H9 (cell line): ENCODE measurements at regions not wholly inside any gene's neighbourhood (a gene's known extent, or its start where the extent isn't known, plus 50 kb on each side); places are given as distances from the start of the nearest gene placed in this dataset.

ENCODE experiments used
- DNase-seq: peaks from one replicate; pipeline ENCODE4 v3.0.0-alpha.2; 2017
- H2AFZ ChIP-seq: one replicate; pipeline ENCODE4 v1.6.1; 2013; ENCODE audit warnings: mild to moderate bottlenecking, low read length, control low read depth, moderate library complexity
- H2AK5ac ChIP-seq: 2 replicates; pipeline ENCODE4 v1.6.1; 2013; ENCODE audit warnings: low read length, control low read depth, mixed read lengths; ENCODE audit not compliant: insufficient read length
- H2BK120ac ChIP-seq: one replicate; pipeline ENCODE4 v1.6.1; 2013; ENCODE audit warnings: low read depth, mild to moderate bottlenecking, low read length, control low read depth, inconsistent platforms; ENCODE audit not compliant: poor library complexity, severe bottlenecking
- H2BK12ac ChIP-seq: 2 replicates; pipeline ENCODE4 v1.6.1; 2013; ENCODE audit warnings: low read length, control low read depth, mixed read lengths, low read depth; ENCODE audit not compliant: insufficient read length
- H2BK15ac ChIP-seq: 2 replicates; pipeline ENCODE4 v1.6.1; 2013; ENCODE audit warnings: low read depth, low read length, control low read depth
- H2BK20ac ChIP-seq: one replicate; pipeline ENCODE4 v1.6.1; 2013; ENCODE audit warnings: low read depth, mild to moderate bottlenecking, low read length, control low read depth, inconsistent platforms; ENCODE audit not compliant: poor library complexity, severe bottlenecking
- H2BK5ac ChIP-seq: 2 replicates; pipeline ENCODE4 v1.6.1; 2013; ENCODE audit warnings: low read length, control low read depth, mixed read lengths; ENCODE audit not compliant: insufficient read length
- H3K14ac ChIP-seq: 2 replicates; pipeline ENCODE4 v1.6.1; 2013; ENCODE audit warnings: low read length, control low read depth; ENCODE audit not compliant: insufficient read depth
- H3K18ac ChIP-seq: 2 replicates; pipeline ENCODE4 v1.6.1; 2013; ENCODE audit warnings: low read depth, mild to moderate bottlenecking, mixed read lengths, low read length, control low read depth; ENCODE audit not compliant: insufficient read length
- H3K23ac ChIP-seq: 2 replicates; pipeline ENCODE4 v1.6.1; 2013; ENCODE audit warnings: low read length, control low read depth, mixed read lengths, low read depth; ENCODE audit not compliant: insufficient read length
- H3K23me2 ChIP-seq: 2 replicates; pipeline ENCODE4 v1.6.1; 2013; ENCODE audit warnings: low read depth, mild to moderate bottlenecking, mixed read lengths, low read length, control low read depth; ENCODE audit not compliant: insufficient read length, poor library complexity, severe bottlenecking
- H3K27ac ChIP-seq: 2 replicates; pipeline ENCODE4 v1.5.1; 2013; ENCODE audit warnings: low read length, control low read depth, mixed read lengths, low read depth; ENCODE audit not compliant: insufficient read length
- H3K27me3 ChIP-seq: 2 replicates; pipeline ENCODE4 v1.6.1; 2013; ENCODE audit warnings: low read length, control low read depth, inconsistent platforms; ENCODE audit not compliant: insufficient read depth
- H3K4ac ChIP-seq: 2 replicates; pipeline ENCODE4 v1.6.1; 2013; ENCODE audit warnings: low read depth, mild to moderate bottlenecking, control low read depth, inconsistent platforms, low read length, moderate library complexity
- H3K4me1 ChIP-seq: 2 replicates; pipeline ENCODE4 v1.6.1; 2013; ENCODE audit warnings: low read length, control low read depth, inconsistent platforms; ENCODE audit not compliant: insufficient read depth
- H3K4me2 ChIP-seq: 2 replicates; pipeline ENCODE4 v1.6.1; 2013; ENCODE audit warnings: low read length, control low read depth, mixed read lengths; ENCODE audit not compliant: insufficient read length, insufficient read depth
- H3K56ac ChIP-seq: 2 replicates; pipeline ENCODE4 v1.6.1; 2013; ENCODE audit warnings: low read depth, mild to moderate bottlenecking, mixed read lengths, low read length, control low read depth; ENCODE audit not compliant: insufficient read length
- H3K79me1 ChIP-seq: 2 replicates; pipeline ENCODE4 v1.6.1; 2013; ENCODE audit warnings: low read depth, mild to moderate bottlenecking, moderate library complexity, low read length, control low read depth, inconsistent platforms; ENCODE audit not compliant: insufficient read depth, poor library complexity, severe bottlenecking
- H3K79me2 ChIP-seq: 2 replicates; pipeline ENCODE4 v1.6.1; 2013; ENCODE audit warnings: low read length, control low read depth, inconsistent platforms; ENCODE audit not compliant: insufficient read depth
- H3K9ac ChIP-seq: 2 replicates; pipeline ENCODE4 v1.6.1; 2013; ENCODE audit warnings: low read length, control low read depth, mixed read lengths; ENCODE audit not compliant: insufficient read length; ENCODE audit errors: extremely low read depth
- H3K9me3 ChIP-seq: one replicate; pipeline ENCODE4 v1.6.1; 2013; ENCODE audit warnings: low read depth, low read length, inconsistent platforms; ENCODE audit not compliant: control insufficient read depth
- H3T11ph ChIP-seq: one replicate; pipeline ENCODE4 v1.6.1; 2013; ENCODE audit warnings: mild to moderate bottlenecking, low read length, control low read depth, inconsistent platforms
- H4K20me1 ChIP-seq: one replicate; pipeline ENCODE4 v1.6.1; 2013; ENCODE audit not compliant: control insufficient read depth, insufficient read length, insufficient read depth
- H4K5ac ChIP-seq: 2 replicates; pipeline ENCODE4 v1.6.1; 2013; ENCODE audit warnings: low read depth, mild to moderate bottlenecking, mixed read lengths, low read length, control low read depth; ENCODE audit not compliant: insufficient read length
- H4K8ac ChIP-seq: replicated peaks from 2 replicates; pipeline ENCODE4 v1.6.1; 2013; ENCODE audit warnings: low read length, control low read depth, mixed read lengths, low read depth; ENCODE audit not compliant: insufficient read length
- H4K91ac ChIP-seq: 2 replicates; pipeline ENCODE4 v1.6.1; 2013; ENCODE audit warnings: low read depth, mild to moderate bottlenecking, moderate library complexity, mixed read lengths, low read length, control low read depth; ENCODE audit not compliant: insufficient read length
- H3K27ac Mint-ChIP-seq, 3 experiments: 2 replicates in 2 of 3; 3 replicates in 1 of 3; pipeline ENCODE4 v1.8.0; 2020 to 2021; ENCODE audit warnings: mixed read lengths in 3 of 3, mild to moderate bottlenecking in 1 of 3, moderate library complexity in 1 of 3
- H3K27me3 Mint-ChIP-seq: 2 replicates; pipeline ENCODE4 v1.8.0; 2021; ENCODE audit warnings: low read depth, mild to moderate bottlenecking, moderate library complexity, mixed read lengths
- H3K36me3 Mint-ChIP-seq, 3 experiments: 2 replicates in 2 of 3; 3 replicates in 1 of 3; pipeline ENCODE4 v1.8.0; 2020 to 2021; ENCODE audit warnings: low read depth in 3 of 3, mixed read lengths in 3 of 3; ENCODE audit not compliant: insufficient read depth in 1 of 3
- H3K4me1 Mint-ChIP-seq, 2 experiments: 2 replicates each; pipeline ENCODE4 v1.8.0; 2020; ENCODE audit warnings: mixed read lengths in 2 of 2
- H3K4me3 Mint-ChIP-seq, 2 experiments: 2 replicates in 1 of 2; 3 replicates in 1 of 2; pipeline ENCODE4 v1.8.0; 2020 to 2021; ENCODE audit warnings: mild to moderate bottlenecking in 2 of 2, mixed read lengths in 2 of 2, moderate library complexity in 1 of 2
- H3K9me3 Mint-ChIP-seq, 2 experiments: 2 replicates in 1 of 2; 3 replicates in 1 of 2; pipeline ENCODE4 v1.8.0; 2020; ENCODE audit warnings: mild to moderate bottlenecking in 2 of 2, mixed read lengths in 2 of 2, moderate library complexity in 1 of 2
- WGBS: extraction: QIAGEN DNeasy Blood & Tissue Kit; methylation state at CpG from one replicate; pipeline ENCODE4 v1.1.7; 2013; ENCODE audit warnings: missing lambda C conversion rate, low lambda C conversion rate, mixed read lengths; ENCODE audit not compliant: insufficient read length; ENCODE audit errors: extremely low coverage; 5-methylcytosine and 5-hydroxymethylcytosine counted together
- TF ChIP-seq, protein P1 (sequence below): fragments of 200-600 bp; sonication (generic); conservative IDR thresholded peaks from 3 replicates; pipeline ENCODE4 v1.8.0; 2021; ENCODE audit warnings: antibody characterized with exemption, mild to moderate bottlenecking

DNA sequence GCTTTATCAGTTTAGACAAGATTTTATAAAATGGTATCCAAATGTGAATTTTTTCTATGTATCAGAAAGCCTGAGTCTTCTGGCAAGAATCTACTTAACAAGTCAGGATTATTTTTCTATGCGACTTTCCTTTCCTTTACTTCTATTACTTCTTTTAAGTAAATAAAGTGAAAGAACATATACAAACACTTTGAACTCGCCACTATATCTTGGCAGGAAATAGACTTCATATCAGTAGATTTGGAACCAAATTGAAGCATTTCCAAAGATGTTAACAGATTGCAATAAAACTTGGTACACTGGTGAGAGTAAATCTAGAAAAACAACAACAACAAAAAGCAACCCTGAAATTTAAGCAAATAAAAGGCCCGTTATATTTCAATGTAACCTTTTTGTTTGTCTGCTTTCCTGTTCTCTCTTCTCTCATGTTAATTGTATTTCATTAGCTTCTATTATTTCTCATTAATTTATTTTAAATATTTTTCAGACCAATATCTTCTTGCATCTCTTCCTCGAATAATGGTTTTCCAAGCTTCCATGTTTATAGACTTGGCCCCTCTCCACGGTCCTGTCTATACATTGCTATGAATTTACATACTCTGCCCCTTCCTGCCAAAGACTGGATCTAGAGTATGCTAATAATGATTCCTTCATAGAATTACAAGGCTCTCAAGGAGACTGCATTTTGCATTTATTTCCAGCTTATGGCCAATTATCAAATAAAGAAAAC is 843.6 kb downstream of the ADGRL2 start:
- H4K5ac ChIP-seq, result no peak overlapping the region
- no peaks in the 10 kb centered on the region for H3K79me2 ChIP-seq
- Mint-ChIP-seq H3K4me1 (peaks cover 6 to 9% of the 10 kb centered on the region in 2 experiments), H3K36me3 (no peaks in the 10 kb centered on the region), H3K9me3 (no peaks in the 10 kb centered on the region), H3K27ac (no peak overlapping the region), H3K27me3 (no peaks in the 10 kb centered on the region), H3K4me3 (no peak overlapping the region)
- no peak overlapping the region for H3K56ac ChIP-seq
- no peak overlapping the region for H3K14ac ChIP-seq
- no peak overlapping the region for H3K4me2 ChIP-seq
- no peak overlapping the region for H3K9ac ChIP-seq
- H2AFZ ChIP-seq, result no peak overlapping the region
- TF ChIP-seq, protein P1, sequence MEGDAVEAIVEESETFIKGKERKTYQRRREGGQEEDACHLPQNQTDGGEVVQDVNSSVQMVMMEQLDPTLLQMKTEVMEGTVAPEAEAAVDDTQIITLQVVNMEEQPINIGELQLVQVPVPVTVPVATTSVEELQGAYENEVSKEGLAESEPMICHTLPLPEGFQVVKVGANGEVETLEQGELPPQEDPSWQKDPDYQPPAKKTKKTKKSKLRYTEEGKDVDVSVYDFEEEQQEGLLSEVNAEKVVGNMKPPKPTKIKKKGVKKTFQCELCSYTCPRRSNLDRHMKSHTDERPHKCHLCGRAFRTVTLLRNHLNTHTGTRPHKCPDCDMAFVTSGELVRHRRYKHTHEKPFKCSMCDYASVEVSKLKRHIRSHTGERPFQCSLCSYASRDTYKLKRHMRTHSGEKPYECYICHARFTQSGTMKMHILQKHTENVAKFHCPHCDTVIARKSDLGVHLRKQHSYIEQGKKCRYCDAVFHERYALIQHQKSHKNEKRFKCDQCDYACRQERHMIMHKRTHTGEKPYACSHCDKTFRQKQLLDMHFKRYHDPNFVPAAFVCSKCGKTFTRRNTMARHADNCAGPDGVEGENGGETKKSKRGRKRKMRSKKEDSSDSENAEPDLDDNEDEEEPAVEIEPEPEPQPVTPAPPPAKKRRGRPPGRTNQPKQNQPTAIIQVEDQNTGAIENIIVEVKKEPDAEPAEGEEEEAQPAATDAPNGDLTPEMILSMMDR, result no peak
- no peaks in the 10 kb centered on the region for H3K9me3 ChIP-seq
- no peak overlapping the region for H3K18ac ChIP-seq
- DNase-seq, result no peak
- H2BK120ac ChIP-seq, result no peak overlapping the region
- no peak overlapping the region for H3T11ph ChIP-seq
- H2BK20ac ChIP-seq, result no peak overlapping the region
- H4K91ac ChIP-seq, result no peak overlapping the region
- H2BK5ac ChIP-seq, result no peak overlapping the region
- no peak overlapping the region for H2BK15ac ChIP-seq
- no peak overlapping the region for H4K8ac ChIP-seq
- WGBS, result no CpG with 5 or more reads among the region's 5 CpGs
- H2BK12ac ChIP-seq, result no peak overlapping the region
- H3K4ac ChIP-seq, result no peak overlapping the region
- no peaks in the 10 kb centered on the region for H3K79me1 ChIP-seq
- no peaks in the 10 kb centered on the region for H3K4me1 ChIP-seq
- no peaks in the 10 kb centered on the region for H3K23me2 ChIP-seq
- H3K27ac ChIP-seq, result no peak overlapping the region
- H2AK5ac ChIP-seq, result no peak overlapping the region
- no peak overlapping the region for H3K23ac ChIP-seq
- H4K20me1 ChIP-seq, result no peaks in the 10 kb centered on the region
- H3K27me3 ChIP-seq, result no peaks in the 10 kb centered on the region
